C4-2B (cell line): ENCODE measurements at regions not wholly inside any gene's neighbourhood (a gene's known extent, or its start where the extent isn't known, plus 50 kb on each side); places are given as distances from the start of the nearest gene placed in this dataset.

Source experiments
- CTCF ChIP-seq: fragments of 450-650 bp; conservative IDR thresholded peaks from 2 replicates; pipeline ENCODE4 v1.5.1; 2017; ENCODE audit warnings: mild to moderate bottlenecking
- ZFX ChIP-seq: fragments of 450-650 bp; IDR thresholded peaks from 2 replicates; pipeline ENCODE4 v1.6.1; 2017

DNA sequence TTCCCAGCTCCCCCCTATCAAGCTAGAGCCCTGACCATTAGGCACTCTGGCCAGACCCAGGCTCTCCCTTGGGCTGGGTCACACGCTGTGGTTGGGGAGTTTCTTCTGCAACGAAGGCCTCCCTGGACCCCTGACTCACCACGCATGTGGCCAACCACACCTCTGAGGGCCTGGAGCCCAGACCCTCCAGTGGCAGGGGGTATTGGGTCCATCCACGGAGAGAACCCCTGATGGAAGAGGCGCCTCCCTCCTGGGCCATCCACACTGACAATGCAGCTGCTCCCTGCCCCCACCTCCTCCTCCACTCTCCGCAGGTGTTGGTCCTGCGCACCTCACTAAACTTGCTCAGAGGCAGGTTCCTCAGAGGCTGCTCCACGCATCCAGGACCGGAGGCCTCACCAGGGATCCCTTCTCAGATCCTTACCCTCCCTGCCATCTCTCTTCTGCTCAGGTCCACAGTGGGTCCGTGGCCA is 125.4 kb downstream of the RNASET2 start:
- TF ChIP-seq CTCF = no peak
- no peak for TF ChIP-seq ZFX
